GM21447 (cell line): ENCODE measurements at regions not wholly inside any gene's neighbourhood (a gene's known extent, or its start where the extent isn't known, plus 50 kb on each side); places are given as distances from the start of the nearest gene placed in this dataset.
"Not testable (repeated sequence)": the region's sequence is repeated elsewhere in the genome, so short reads cannot be mapped to it uniquely, and the experiment has no call there.

Experiments used
- ATAC-seq: cut with Tn5 transposase; IDR thresholded peaks from one replicate; pipeline ENCODE4 v1.9.1; 2021; ENCODE audit not compliant: unreplicated experiment

GRCh38 chrX:124181515-124181914, 150.9 kb upstream of the TEX13D start:
- ATAC-seq: not testable (repeated sequence)

GRCh38 chrX:124190440-124190839, 142.0 kb upstream of the TEX13D start:
- no peak for ATAC-seq

GRCh38 chrX:124194199-124194598, 138.3 kb upstream of the TEX13D start:
- ATAC-seq: no peak

- no peak for ATAC-seq
Observed at GRCh38 chrX:124194901-124195300, 137.6 kb upstream of the TEX13D start.

DNA sequence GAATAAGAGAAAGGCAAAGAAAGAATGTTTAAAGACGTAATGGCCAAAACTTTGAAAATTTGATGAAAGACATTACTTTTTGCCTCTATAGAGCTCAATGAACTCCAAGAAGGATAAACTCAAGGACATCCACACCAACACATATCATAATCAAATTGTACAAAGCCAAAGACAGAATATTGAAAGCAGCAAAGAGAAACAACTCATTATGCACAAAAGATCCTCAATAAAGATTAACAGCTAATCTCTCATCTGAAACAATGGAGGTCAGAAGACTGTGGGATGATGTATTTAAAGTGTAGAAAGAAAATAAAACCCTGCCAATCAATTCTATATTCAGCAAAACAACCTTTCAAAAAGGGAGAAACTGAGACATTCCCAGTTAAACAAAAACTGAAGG, 129.1 kb upstream of the TEX13D start:
- no peak for ATAC-seq

- ATAC-seq: no peak
Observed at GRCh38 chrX:124208660-124209059, 123.8 kb upstream of the TEX13D start.

- ATAC-seq: no peak
Observed at GRCh38 chrX:124209792-124210576, 122.5 kb upstream of the TEX13D start.

DNA sequence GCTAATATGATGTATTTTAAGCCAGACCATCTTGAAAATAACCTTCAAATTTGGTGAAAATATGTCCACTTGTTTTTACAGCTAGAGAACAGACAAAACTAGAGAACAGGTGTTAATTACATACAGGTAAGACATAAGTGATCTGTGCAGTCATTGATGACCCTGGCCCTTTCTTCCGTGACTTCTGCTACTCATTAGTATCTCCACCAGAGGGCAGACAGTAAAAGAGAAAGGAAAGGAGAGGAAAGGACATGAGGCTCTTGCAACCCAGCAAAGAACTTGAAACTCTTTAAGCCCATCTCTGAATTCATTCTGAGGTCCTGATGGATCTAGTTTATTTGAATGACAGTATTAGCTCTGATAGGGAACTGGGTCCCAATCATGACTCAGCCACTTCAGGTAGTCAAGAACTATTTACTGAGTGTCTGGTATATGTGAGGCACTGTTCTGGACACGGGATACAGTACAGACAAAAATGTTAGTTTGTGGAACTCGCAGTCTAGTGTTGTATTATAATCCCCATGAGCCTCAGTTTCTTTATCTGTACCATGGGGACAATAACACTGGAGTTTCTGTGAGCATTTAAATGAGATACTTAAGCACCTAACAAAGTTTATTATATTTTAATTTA, 121.0 kb upstream of the TEX13D start:
- peak; percentile 81 for ATAC-seq

GRCh38 chrX:124212622-124213021, 119.8 kb upstream of the TEX13D start:
- ATAC-seq: no peak

GRCh38 chrX:124215786-124216185, 116.7 kb upstream of the TEX13D start:
- ATAC-seq: no peak

DNA sequence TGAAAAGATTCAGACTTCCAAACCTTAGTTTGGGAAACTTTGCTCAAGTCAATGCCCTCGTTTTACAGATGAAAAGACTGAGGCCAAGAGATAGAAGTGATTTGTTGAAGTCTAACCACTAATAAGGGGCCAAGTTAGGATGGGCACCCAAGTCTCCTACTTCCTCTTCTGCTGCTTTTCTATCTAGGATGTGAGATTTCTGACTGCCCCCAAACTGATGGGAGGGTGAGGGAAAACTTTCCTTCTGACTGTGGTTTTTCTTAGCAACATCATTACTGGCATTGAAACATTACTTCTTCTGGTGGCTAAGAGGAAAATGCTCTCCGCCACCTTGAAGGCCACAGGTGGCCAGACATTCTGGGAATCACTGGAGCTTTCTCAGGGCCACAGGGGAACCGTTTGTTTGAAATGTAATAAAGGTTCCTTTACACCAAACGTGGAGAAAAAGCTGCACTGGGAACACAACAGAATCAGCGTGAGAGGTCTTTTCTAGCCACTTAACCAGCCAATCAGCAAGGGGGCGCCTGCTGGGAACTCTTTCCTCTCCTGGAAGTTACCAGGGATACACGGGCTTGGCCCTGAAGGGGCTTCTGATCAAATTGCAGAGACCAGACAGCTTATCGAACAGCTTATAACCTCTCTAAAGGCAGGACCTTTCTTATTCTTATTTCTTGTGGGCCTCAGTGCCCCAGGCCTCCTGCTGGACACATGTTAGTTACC, 115.9 kb upstream of the TEX13D start:
- ATAC-seq: no peak

- ATAC-seq: peak; percentile 82
Observed at GRCh38 chrX:124217304-124218251, 114.9 kb upstream of the TEX13D start.

- no peak for ATAC-seq
Observed at GRCh38 chrX:124223524-124223923, 108.9 kb upstream of the TEX13D start.

DNA sequence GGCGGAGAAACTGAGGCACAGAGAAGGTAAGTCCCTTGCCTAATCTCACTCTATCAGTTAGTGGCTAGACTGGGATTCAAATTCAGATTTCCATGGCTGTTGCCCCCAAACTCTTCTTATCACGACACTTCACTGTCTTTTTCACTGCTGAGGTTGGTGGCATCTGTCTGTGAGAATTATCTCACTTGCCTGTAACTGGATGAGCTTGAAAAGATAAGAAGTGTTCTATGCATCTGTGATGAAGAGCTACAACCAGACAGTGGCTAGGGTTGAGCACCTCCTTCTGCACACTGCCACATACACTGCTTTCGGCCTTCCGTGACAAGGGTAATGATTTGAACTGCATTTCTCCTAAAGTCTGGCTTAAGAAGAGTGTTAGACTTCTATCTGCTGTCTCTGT, 107.9 kb upstream of the TEX13D start:
- no peak for ATAC-seq

DNA sequence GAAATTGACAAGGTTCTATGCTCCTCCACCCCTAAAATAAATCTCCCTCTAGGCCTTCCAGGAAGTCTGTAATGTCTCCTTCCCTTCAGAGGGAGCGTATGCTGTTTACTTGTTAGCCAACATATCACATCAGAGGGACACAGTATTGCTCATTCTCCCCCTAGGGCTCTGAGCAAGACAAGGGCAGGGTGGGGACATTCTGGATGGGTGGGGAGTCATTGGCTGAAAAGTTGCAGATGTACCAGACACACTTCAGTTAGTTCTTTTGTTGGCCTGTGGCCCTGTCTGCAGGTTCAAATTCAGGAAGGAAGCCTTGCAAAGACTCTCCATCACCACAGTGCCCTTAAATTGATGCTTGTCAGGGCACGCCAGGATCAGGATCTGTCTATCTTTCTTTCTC, 106.3 kb upstream of the TEX13D start:
- no peak for ATAC-seq

GRCh38 chrX:124228849-124229248, 103.6 kb upstream of the TEX13D start:
- no peak for ATAC-seq

- no peak for ATAC-seq
Observed at GRCh38 chrX:124229374-124229773, 103.1 kb upstream of the TEX13D start.

- ATAC-seq: no peak
Observed at GRCh38 chrX:124230655-124231450, 101.6 kb upstream of the TEX13D start.

DNA sequence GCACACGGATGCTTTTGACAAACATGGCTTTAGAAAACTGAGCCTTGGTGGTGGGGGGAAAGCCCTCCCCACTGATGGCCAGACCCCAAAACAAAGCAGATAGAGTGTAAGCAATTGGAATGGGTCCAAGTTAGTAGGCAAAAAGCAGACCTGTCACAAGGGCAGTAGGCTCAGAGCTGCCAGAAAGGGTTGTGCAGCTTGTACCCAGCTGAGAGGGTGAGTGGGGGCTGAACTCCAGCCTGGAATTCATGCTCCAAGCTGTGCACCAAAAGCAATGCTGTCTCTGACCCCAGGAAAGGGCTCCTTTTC, 101.1 kb upstream of the TEX13D start:
- no peak for ATAC-seq

DNA sequence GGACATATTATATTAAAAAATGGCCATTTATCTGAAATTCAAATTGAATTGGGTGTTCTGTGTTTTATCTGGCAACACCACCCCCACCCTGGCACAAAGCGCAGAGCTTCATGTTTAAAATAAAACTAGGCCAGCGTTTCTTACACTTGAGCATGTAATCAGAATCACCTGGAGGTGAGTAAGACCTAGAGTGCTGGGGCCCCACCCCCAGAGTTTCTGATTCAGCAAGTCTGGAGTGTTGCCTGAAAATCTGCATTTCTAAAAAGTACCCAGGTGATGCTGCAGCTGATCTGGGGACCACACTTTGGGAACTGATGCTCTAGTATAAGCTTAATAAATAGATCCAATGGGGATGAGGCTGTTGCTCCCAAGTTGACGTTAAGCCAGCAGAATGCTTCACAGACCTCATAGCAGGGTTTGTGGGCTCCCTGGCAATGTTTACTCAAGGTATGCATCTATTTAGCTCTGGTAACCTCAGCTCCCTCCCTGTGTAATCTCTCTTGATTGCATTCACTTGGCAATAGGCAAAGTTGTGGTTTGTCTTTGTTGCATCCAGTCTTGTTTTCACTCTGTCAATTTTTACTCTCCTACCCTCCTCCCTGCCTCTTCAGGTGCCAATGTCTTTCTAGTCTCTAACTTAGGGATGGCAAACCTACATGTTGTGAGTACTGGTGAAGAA, 99.8 kb upstream of the TEX13D start:
- ATAC-seq: peak; percentile 84
